Neural progenitor cell (in vitro differentiated cells): ENCODE measurements at regions not wholly inside any gene's neighbourhood (a gene's known extent, or its start where the extent isn't known, plus 50 kb on each side); places are given as distances from the start of the nearest gene placed in this dataset.

Experiments
- EZH2 ChIP-seq: fragments of 200-600 bp; sonication (generic); IDR thresholded peaks from 2 replicates; pipeline ENCODE4 v1.6.1; 2017; ENCODE audit warnings: antibody characterized with exemption, mild to moderate bottlenecking, moderate library complexity
- EZH2phosphoT487 ChIP-seq: fragments of 200-600 bp; sonication (generic); IDR thresholded peaks from 2 replicates; pipeline ENCODE4 v1.6.1; 2017; ENCODE audit warnings: antibody characterized with exemption
- TF ChIP-seq, protein P1 (sequence below): fragments of 200-600 bp; sonication (generic); IDR thresholded peaks from 2 replicates; pipeline ENCODE4 v1.5.1; 2017; ENCODE audit warnings: antibody characterized with exemption, mild to moderate bottlenecking

DNA sequence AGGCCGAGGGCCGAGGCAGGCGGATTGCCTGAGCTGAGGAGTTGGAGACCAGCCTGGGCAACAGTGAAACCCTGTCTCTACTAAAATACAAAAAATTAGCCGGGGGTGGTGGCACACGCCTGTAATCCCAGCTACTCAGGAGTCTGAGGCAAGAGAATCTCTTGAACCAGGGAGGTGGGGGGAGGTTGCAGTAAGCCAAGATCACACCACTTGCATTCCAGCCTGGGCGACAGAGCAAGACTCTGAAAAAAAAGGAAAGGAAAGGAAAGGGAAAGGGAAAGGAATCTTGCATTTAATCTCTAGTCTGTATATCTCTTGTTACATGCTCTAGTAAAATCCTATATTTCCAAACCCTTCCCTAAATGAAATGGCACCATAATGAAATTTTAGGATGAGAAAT lies 328.3 kb upstream of the ADGRL2 start:
- TF ChIP-seq, protein P1, sequence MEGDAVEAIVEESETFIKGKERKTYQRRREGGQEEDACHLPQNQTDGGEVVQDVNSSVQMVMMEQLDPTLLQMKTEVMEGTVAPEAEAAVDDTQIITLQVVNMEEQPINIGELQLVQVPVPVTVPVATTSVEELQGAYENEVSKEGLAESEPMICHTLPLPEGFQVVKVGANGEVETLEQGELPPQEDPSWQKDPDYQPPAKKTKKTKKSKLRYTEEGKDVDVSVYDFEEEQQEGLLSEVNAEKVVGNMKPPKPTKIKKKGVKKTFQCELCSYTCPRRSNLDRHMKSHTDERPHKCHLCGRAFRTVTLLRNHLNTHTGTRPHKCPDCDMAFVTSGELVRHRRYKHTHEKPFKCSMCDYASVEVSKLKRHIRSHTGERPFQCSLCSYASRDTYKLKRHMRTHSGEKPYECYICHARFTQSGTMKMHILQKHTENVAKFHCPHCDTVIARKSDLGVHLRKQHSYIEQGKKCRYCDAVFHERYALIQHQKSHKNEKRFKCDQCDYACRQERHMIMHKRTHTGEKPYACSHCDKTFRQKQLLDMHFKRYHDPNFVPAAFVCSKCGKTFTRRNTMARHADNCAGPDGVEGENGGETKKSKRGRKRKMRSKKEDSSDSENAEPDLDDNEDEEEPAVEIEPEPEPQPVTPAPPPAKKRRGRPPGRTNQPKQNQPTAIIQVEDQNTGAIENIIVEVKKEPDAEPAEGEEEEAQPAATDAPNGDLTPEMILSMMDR, result no peak
- no peak for TF ChIP-seq EZH2
- TF ChIP-seq EZH2phosphoT487, result no peak
